Lower lobe of right lung (tissue), 2 donors: ENCODE measurements at regions not wholly inside any gene's neighbourhood (a gene's known extent, or its start where the extent isn't known, plus 50 kb on each side); places are given as distances from the start of the nearest gene placed in this dataset.
A peak's percentile ranks its signal among the peaks of the same experiment; 100 is the strongest.

Experiments used
- ATAC-seq, 2 donors: fragments of 200-7000 bp; cut with Tn5 transposase; one replicate each; pipeline ENCODE4 v1.9.1; 2020 to 2022; ENCODE audit warnings: mild to moderate bottlenecking in 2 of 2, moderate library complexity in 2 of 2
- DNase-seq: peaks from one replicate; pipeline ENCODE4 v3.0.0-alpha.2; 2020
- H3K27ac ChIP-seq: fragments of 200-600 bp; one replicate; pipeline ENCODE4 v1.8.0; 2022
- H3K27me3 ChIP-seq: fragments of 200-600 bp; one replicate; pipeline ENCODE4 v1.8.0; 2022; ENCODE audit warnings: low read depth
- H3K36me3 ChIP-seq: fragments of 200-600 bp; one replicate; pipeline ENCODE4 v1.8.0; 2022; ENCODE audit warnings: mild to moderate bottlenecking
- H3K4me1 ChIP-seq: fragments of 200-600 bp; one replicate; pipeline ENCODE4 v1.8.0; 2022
- H3K4me3 ChIP-seq: fragments of 200-600 bp; one replicate; pipeline ENCODE4 v1.8.0; 2022; ENCODE audit warnings: mild to moderate bottlenecking
- H3K9me3 ChIP-seq: fragments of 200-600 bp; one replicate; pipeline ENCODE4 v1.8.0; 2022
- intact Hi-C: fragments of 100-400 bp; cut with DNase I; formaldehyde crosslinking; loops from one replicate; pipeline ENCODE4 v1.11.0; 2022
- TF ChIP-seq, protein P1 (sequence below): fragments of 200-600 bp; IDR thresholded peaks from one replicate; pipeline ENCODE4 v1.8.0; 2022; ENCODE audit warnings: antibody characterized with exemption, mild to moderate bottlenecking
- donor health status: DM: no; HTN: yes; CAD: no; lungs with severe emphysema.

DNA sequence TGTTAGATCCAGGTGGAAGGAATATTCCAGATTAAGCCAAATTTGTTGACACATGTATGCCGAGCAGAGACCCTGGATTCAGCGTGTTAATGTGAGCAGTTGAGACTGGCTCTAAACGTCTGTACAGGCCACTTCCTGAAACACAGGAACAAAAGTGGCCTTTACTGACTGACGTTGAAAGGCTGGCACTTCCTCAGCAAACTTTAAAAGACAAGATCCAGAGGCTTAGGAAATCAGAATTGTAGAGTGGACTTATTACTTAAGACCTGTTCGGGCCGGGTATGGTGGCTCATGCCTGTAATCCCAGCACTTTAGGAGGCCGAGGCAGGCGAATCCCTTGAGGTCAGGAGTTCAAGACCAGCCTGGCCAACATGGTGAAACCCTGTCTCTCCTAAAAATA, 125.7 kb upstream of the ARID1B start:
- TF ChIP-seq, protein P1, sequence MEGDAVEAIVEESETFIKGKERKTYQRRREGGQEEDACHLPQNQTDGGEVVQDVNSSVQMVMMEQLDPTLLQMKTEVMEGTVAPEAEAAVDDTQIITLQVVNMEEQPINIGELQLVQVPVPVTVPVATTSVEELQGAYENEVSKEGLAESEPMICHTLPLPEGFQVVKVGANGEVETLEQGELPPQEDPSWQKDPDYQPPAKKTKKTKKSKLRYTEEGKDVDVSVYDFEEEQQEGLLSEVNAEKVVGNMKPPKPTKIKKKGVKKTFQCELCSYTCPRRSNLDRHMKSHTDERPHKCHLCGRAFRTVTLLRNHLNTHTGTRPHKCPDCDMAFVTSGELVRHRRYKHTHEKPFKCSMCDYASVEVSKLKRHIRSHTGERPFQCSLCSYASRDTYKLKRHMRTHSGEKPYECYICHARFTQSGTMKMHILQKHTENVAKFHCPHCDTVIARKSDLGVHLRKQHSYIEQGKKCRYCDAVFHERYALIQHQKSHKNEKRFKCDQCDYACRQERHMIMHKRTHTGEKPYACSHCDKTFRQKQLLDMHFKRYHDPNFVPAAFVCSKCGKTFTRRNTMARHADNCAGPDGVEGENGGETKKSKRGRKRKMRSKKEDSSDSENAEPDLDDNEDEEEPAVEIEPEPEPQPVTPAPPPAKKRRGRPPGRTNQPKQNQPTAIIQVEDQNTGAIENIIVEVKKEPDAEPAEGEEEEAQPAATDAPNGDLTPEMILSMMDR: no peak
- H3K4me3 ChIP-seq: no peak overlapping the region
- H3K27me3 ChIP-seq: no peaks in the 10 kb centered on the region
- ATAC-seq (peak; percentile 26 to 46), DNase-seq (no peak)
- no peak overlapping the region for H3K27ac ChIP-seq
- H3K36me3 ChIP-seq: no peaks in the 10 kb centered on the region
- no peaks in the 10 kb centered on the region for H3K9me3 ChIP-seq
- H3K4me1 ChIP-seq: peaks cover 8% of the 10 kb centered on the region
- intact Hi-C loops: no loop called here

DNA sequence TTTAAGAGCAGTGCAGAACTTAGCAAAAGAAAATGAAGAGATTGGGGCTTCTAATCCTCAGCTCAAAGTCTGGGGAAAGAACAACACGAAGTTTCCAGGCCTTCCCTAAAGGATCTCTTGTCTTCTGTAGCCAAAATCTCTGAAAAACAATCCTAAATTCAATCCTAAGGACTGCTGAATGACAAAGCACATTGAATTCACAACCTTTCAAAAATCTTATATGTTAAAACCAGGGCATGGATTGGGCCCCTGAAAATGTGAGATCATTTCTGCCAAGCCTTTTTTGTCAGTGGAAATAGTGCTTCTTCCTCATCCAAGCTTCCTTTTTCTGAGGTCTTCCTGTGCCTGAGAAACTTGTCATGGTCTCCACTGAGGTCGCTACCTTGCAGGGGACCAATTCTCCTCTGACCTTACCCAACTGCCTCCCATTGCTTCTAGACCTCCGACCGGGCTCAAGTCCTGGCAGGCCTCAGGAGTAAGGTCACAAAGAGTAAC, 126.2 kb upstream of the ARID1B start:
- H3K27ac ChIP-seq: no peak overlapping the region
- TF ChIP-seq, protein P1: no peak
- DNase-seq (no peak), ATAC-seq (no peak)
- intact Hi-C loops: no loop called here
- no peak overlapping the region for H3K4me3 ChIP-seq
- no peaks in the 10 kb centered on the region for H3K36me3 ChIP-seq
- H3K9me3 ChIP-seq: no peaks in the 10 kb centered on the region
- H3K27me3 ChIP-seq: no peaks in the 10 kb centered on the region
- peaks cover 8% of the 10 kb centered on the region for H3K4me1 ChIP-seq

DNA sequence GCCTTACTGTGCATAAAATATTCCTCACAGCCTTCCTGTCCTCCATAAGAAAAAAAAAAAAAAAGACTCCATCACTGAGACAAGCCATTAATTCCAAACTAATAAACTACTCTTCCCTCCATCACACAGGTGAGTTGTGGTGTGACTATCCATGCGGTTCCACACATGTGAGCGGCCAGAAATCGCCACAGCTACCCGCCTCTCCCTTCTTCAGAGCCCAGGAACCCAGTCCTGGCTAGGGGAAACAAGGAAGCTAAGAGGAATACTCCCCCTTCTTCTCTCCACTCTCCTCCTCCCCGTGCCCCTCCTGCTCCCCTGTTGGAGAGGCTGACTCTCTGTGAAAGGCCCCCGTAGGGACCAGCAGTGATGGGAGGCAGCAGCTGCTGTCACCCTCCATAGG, 128.6 kb upstream of the ARID1B start:
- Histone ChIP-seq H3K9me3 (no peaks in the 10 kb centered on the region), H3K27me3 (no peaks in the 10 kb centered on the region), H3K4me3 (no peak overlapping the region), H3K27ac (no peak overlapping the region), H3K36me3 (no peaks in the 10 kb centered on the region), H3K4me1 (peaks cover 8% of the 10 kb centered on the region)
- no peak for DNase-seq
- intact Hi-C loops: no loop called here
- ATAC-seq: no peak
- TF ChIP-seq, protein P1: no peak

DNA sequence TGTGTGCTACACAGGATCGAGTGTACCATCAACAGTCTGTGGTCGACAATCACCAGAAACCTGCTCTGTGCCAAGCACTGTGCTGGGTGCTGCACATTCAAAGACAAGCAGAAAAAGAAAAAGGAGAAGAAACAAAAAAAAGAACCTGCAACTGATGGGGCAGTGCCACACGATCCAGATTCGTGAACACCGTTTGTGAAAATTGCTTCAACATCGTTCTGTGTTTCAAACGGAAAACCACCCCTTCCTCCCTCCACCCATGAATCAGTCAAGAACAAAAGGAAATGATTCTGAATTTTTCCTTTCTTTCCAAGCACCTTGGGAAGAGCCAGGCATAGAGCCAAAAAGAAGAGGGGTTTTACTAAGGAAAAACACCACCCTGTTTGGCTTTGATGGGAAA, 129.2 kb upstream of the ARID1B start:
- Histone ChIP-seq H3K4me3 (no peak overlapping the region), H3K27ac (no peak overlapping the region), H3K4me1 (peaks cover 8% of the 10 kb centered on the region), H3K9me3 (no peaks in the 10 kb centered on the region), H3K36me3 (no peaks in the 10 kb centered on the region), H3K27me3 (no peaks in the 10 kb centered on the region)
- DNase-seq: no peak
- ATAC-seq: no peak
- intact Hi-C loops: no loop called here
- TF ChIP-seq, protein P1: no peak

DNA sequence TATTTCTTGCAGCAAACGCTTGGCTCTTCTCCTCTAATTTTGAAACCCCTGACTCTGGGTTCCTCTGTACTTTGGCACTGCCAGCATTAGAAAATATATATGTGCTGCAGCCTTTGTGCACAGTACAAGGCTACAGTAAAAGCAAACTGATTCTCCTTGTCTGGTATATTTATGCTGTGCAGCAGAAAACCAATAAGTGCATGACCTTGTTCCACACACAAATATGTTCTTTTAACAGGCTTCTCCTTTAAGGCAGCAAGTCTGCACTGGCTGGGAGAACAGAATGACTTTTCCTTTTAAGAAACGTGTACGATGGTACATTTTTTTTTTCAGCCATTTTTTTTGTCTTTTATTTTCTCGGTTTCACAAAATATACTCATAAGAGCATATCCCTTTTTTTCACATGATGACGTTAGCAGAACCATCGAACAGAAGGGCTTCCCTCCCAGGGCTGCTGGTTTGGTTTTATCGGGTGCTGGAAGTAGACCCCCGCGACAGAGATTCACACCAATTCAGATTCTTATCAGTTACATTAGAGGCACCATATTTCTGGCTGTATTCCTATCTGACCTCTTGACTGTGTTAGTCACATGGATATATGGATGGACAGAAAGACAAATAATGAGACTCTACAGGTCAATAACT, 129.9 kb upstream of the ARID1B start:
- H3K36me3 ChIP-seq: no peaks in the 10 kb centered on the region
- no peak overlapping the region for H3K4me3 ChIP-seq
- TF ChIP-seq, protein P1: no peak
- no peaks in the 10 kb centered on the region for H3K27me3 ChIP-seq
- ATAC-seq: no peak
- no peak for DNase-seq
- H3K4me1 ChIP-seq: peaks cover 8% of the 10 kb centered on the region
- no peaks in the 10 kb centered on the region for H3K9me3 ChIP-seq
- no peak overlapping the region for H3K27ac ChIP-seq
- intact Hi-C loops: no loop called here
